OCI-LY3 (cell line): ENCODE measurements at regions not wholly inside any gene's neighbourhood (a gene's known extent, or its start where the extent isn't known, plus 50 kb on each side); places are given as distances from the start of the nearest gene placed in this dataset.

ENCODE experiments used
- H2AFZ ChIP-seq: fragments of 200-600, 300-600 bp; shearing (Covaris generic); 2 replicates; pipeline ENCODE4 v1.6.0; 2014; ENCODE audit warnings: antibody characterized with exemption, low read depth, low read length
- H3K27ac ChIP-seq: fragments of 200-600, 300-600 bp; sonication (generic); 2 replicates; pipeline ENCODE4 v1.5.1; 2014; ENCODE audit warnings: mild to moderate bottlenecking, low read length, moderate library complexity, mixed read lengths
- H3K27me3 ChIP-seq: fragments of 200-600, 300-600 bp; sonication (generic); 2 replicates; pipeline ENCODE4 v1.6.1; 2014; ENCODE audit warnings: low read depth, low read length, mixed read lengths
- H3K36me3 ChIP-seq: fragments of 200-600, 300-600 bp; sonication (generic); replicated peaks from 2 replicates; pipeline ENCODE3; 2014; ENCODE audit warnings: low read depth, low read length, mixed read lengths
- H3K4me1 ChIP-seq: fragments of 300-600, 200-600 bp; sonication (generic); 2 replicates; pipeline ENCODE4 v1.6.1; 2014; ENCODE audit warnings: low read length, mixed read lengths
- H3K4me2 ChIP-seq: fragments of 200-600, 300-600 bp; sonication (generic); 2 replicates; pipeline ENCODE4 v1.6.1; 2014; ENCODE audit warnings: low read length, mixed read lengths
- H3K4me3 ChIP-seq: fragments of 300-600, 200-600 bp; sonication (generic); 2 replicates; pipeline ENCODE4 v1.5.1; 2014; ENCODE audit warnings: antibody characterized with exemption, mild to moderate bottlenecking, low read length, moderate library complexity
- H3K79me2 ChIP-seq: fragments of 300-600, 200-600 bp; shearing (Covaris generic); 2 replicates; pipeline ENCODE4 v1.6.1; 2014; ENCODE audit warnings: mild to moderate bottlenecking, low read length, mixed read lengths
- H3K9ac ChIP-seq: fragments of 300-600, 200-600 bp; shearing (Covaris generic); 2 replicates; pipeline ENCODE4 v1.6.0; 2014; ENCODE audit warnings: mild to moderate bottlenecking, low read length, moderate library complexity
- H3K9me3 ChIP-seq: fragments of 200-600, 300-600 bp; shearing (Covaris generic); 2 replicates; pipeline ENCODE4 v1.6.1; 2014; ENCODE audit warnings: low read length, mixed read lengths; ENCODE audit not compliant: insufficient read depth
- H4K20me1 ChIP-seq: fragments of 200-600, 300-600 bp; sonication (generic); 2 replicates; pipeline ENCODE4 v1.6.1; 2016; ENCODE audit warnings: low read length, mixed read lengths; ENCODE audit not compliant: insufficient read depth
- EZH2phosphoT487 ChIP-seq: fragments of 200-600 bp; shearing (Covaris generic); IDR thresholded peaks from 2 replicates; pipeline ENCODE4 v1.6.1; 2018; ENCODE audit warnings: antibody characterized with exemption, mixed run types, low read depth
- TF ChIP-seq, protein P1 (sequence below): fragments of 200-600, 300-600 bp; sonication (generic); IDR thresholded peaks from 2 replicates; pipeline ENCODE4 v1.5.1; 2014; ENCODE audit warnings: antibody characterized with exemption, low read length, low read depth

DNA sequence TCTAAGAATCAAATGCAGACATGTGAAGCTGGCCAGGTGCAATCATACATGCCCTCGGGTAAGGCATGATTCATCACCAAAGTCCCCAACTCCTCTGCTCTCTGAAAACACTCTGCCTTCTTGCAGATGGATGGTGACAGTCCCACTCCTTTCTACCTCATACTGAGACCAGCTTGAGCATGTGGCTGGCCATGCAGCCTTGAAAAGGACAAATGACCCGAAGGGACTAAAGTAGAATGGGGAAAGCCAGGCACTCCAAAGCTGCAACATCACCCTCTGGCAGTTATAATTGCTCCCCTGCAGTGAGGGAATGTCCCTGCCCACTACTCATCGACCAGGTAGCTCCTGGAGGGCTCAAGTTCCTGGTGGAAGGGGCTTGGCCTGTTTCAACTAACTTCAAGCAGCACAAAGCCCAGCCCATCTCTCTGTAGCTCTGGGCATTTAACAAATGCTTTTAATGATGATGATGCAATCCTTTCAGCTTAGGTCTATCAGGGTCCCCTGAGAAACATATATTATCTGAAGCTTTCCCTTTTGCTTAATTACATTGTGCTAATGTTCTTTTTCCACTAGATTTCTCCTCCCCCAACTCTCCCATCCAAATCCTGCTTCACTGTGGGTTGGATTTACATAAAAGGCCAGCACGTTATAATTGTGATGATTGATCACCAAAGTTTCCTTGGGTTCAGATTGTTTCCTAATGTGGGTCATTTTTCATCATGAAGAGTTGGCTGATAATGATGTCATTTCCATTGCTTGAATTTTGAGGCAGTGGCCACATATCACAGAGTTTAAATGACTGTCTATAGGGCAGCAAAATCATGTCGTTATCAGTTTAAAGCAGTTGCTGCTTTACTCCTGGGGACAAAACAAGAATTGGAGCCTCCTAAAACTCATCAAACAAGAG lies 436.5 kb upstream of the SLC30A5 start:
- Histone ChIP-seq H3K4me2 (no peak overlapping the region), H3K9me3 (no peaks in the 10 kb centered on the region), H2AFZ (no peak overlapping the region), H3K79me2 (no peaks in the 10 kb centered on the region), H4K20me1 (no peaks in the 10 kb centered on the region), H3K27me3 (no peaks in the 10 kb centered on the region), H3K27ac (no peak overlapping the region), H3K4me3 (no peak overlapping the region), H3K4me1 (no peaks in the 10 kb centered on the region), H3K36me3 (no peaks in the 10 kb centered on the region), H3K9ac (no peak overlapping the region)
- TF ChIP-seq EZH2phosphoT487 = no peak
- TF ChIP-seq, protein P1, sequence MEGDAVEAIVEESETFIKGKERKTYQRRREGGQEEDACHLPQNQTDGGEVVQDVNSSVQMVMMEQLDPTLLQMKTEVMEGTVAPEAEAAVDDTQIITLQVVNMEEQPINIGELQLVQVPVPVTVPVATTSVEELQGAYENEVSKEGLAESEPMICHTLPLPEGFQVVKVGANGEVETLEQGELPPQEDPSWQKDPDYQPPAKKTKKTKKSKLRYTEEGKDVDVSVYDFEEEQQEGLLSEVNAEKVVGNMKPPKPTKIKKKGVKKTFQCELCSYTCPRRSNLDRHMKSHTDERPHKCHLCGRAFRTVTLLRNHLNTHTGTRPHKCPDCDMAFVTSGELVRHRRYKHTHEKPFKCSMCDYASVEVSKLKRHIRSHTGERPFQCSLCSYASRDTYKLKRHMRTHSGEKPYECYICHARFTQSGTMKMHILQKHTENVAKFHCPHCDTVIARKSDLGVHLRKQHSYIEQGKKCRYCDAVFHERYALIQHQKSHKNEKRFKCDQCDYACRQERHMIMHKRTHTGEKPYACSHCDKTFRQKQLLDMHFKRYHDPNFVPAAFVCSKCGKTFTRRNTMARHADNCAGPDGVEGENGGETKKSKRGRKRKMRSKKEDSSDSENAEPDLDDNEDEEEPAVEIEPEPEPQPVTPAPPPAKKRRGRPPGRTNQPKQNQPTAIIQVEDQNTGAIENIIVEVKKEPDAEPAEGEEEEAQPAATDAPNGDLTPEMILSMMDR = no peak

DNA sequence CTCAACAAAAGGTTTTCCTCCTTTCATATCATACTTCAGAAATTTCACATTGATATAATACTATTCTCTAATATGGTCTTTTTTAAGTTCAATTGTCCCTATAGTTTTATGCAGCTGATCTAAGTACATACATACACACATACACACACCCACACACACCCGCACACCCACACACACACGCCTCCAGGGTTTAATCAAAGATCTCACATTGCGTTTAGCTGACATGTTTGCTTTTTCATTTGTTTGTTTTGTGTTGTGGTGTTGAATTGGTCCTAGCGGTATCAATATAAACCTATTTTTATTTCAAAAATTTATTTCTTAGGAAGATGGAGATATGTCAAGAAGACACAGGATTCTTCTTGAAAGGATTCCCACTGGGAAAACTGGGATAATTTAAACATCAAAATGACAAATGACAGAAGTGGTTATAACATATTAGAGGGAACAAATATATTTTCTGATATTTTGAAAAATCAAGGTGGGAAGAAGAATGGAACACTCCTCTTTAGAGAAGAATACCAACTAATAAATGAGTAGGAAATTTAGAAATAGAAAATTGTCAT lies 434.9 kb upstream of the SLC30A5 start:
- Histone ChIP-seq H3K9ac (no peak overlapping the region), H3K4me2 (no peak overlapping the region)
- no peak for TF ChIP-seq EZH2phosphoT487
- TF ChIP-seq, protein P1 = no peak

DNA sequence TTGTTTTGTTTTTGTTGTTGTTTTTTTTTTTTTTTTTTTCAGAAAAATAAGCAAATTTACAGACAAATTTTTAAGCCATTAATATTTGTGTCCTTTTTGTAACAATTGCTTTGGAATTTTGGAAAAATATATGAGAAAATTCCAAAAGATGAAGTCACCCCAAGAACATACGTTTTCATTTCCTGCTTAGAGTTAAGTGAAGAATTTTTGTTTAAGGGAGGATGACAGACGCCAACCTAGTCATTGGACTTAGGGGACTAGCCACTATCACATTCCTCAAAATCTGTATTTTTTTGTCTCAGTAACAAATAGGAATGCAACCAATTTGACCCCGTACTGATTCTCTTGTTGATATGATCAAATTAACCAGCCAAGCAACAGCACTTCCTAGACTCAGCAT lies 433.9 kb upstream of the SLC30A5 start:
- no peak overlapping the region for H3K9ac ChIP-seq
- no peaks in the 10 kb centered on the region for H3K27me3 ChIP-seq
- H3K36me3 ChIP-seq = no peaks in the 10 kb centered on the region
- H3K9me3 ChIP-seq = no peaks in the 10 kb centered on the region
- no peaks in the 10 kb centered on the region for H4K20me1 ChIP-seq
- no peak overlapping the region for H3K4me2 ChIP-seq
- TF ChIP-seq, protein P1 = no peak
- no peak for TF ChIP-seq EZH2phosphoT487
- no peaks in the 10 kb centered on the region for H3K79me2 ChIP-seq
- H2AFZ ChIP-seq = no peak overlapping the region
- H3K4me3 ChIP-seq = no peak overlapping the region
- no peak overlapping the region for H3K27ac ChIP-seq
- no peaks in the 10 kb centered on the region for H3K4me1 ChIP-seq

More for the DNA sequence above, 434.9 kb upstream of the SLC30A5 start:
- Histone ChIP-seq H3K79me2 (no peaks in the 10 kb centered on the region), H3K27ac (no peak overlapping the region), H3K4me1 (no peaks in the 10 kb centered on the region), H4K20me1 (no peaks in the 10 kb centered on the region), H3K9me3 (no peaks in the 10 kb centered on the region), H3K36me3 (no peaks in the 10 kb centered on the region), H3K4me3 (no peak overlapping the region), H3K27me3 (no peaks in the 10 kb centered on the region), H2AFZ (no peak overlapping the region)

DNA sequence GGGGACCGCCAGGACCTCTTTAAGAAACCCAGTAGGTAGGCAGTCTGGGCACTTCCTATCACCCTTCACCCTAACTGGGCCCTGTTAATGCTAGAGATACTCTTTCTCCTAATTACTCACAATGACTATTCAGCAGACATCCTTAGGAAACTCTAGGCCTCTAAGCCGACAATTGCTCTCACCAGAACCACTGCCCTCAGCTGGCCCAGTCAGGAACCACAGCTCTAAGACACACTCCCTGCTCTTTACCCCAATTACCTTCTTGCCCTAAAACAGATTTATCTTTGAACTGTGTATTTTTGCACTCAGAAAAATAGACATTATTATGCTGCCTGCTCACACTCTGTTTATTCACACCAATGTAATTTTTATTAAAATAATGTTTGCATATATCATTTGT lies 432.6 kb upstream of the SLC30A5 start:
- Histone ChIP-seq H4K20me1 (no peaks in the 10 kb centered on the region), H2AFZ (no peak overlapping the region), H3K4me1 (no peaks in the 10 kb centered on the region), H3K79me2 (no peaks in the 10 kb centered on the region), H3K27ac (no peak overlapping the region), H3K36me3 (no peaks in the 10 kb centered on the region), H3K4me2 (no peak overlapping the region), H3K9me3 (no peaks in the 10 kb centered on the region), H3K4me3 (no peak overlapping the region), H3K9ac (no peak overlapping the region), H3K27me3 (no peaks in the 10 kb centered on the region)
- TF ChIP-seq, protein P1 = peak; percentile 46
- TF ChIP-seq EZH2phosphoT487 = no peak
